OCI-LY3 (cell line): ENCODE measurements at regions not wholly inside any gene's neighbourhood (a gene's known extent, or its start where the extent isn't known, plus 50 kb on each side); places are given as distances from the start of the nearest gene placed in this dataset.

ENCODE experiments used
- EZH2phosphoT487 ChIP-seq: fragments of 200-600 bp; shearing (Covaris generic); IDR thresholded peaks from 2 replicates; pipeline ENCODE4 v1.6.1; 2018; ENCODE audit warnings: antibody characterized with exemption, mixed run types, low read depth
- TF ChIP-seq, protein P1 (sequence below): fragments of 200-600, 300-600 bp; sonication (generic); IDR thresholded peaks from 2 replicates; pipeline ENCODE4 v1.5.1; 2014; ENCODE audit warnings: antibody characterized with exemption, low read length, low read depth

DNA sequence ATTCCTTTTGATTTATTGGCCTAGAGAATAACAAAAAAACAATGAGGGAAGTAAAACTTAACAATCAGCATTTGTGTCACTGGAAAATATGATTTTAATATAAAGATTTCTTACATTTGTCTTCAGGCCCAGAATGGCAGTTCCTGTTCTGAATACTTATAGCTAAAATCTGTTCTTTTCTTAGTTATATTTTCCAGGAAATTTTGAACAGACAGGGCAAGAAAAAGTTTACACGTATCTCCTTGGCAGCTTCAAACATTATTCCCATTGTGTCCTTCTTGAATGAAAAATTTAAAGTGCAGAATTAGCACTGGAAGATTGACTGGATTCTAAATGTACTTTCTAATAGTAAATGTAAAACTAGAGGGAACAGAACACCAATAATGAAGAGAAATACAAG is 1454.0 kb upstream of the PIK3C3 start:
- TF ChIP-seq EZH2phosphoT487 = no peak
- TF ChIP-seq, protein P1, sequence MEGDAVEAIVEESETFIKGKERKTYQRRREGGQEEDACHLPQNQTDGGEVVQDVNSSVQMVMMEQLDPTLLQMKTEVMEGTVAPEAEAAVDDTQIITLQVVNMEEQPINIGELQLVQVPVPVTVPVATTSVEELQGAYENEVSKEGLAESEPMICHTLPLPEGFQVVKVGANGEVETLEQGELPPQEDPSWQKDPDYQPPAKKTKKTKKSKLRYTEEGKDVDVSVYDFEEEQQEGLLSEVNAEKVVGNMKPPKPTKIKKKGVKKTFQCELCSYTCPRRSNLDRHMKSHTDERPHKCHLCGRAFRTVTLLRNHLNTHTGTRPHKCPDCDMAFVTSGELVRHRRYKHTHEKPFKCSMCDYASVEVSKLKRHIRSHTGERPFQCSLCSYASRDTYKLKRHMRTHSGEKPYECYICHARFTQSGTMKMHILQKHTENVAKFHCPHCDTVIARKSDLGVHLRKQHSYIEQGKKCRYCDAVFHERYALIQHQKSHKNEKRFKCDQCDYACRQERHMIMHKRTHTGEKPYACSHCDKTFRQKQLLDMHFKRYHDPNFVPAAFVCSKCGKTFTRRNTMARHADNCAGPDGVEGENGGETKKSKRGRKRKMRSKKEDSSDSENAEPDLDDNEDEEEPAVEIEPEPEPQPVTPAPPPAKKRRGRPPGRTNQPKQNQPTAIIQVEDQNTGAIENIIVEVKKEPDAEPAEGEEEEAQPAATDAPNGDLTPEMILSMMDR = no peak
